ENCODE measurements at regions not wholly inside any gene's neighbourhood (a gene's known extent, or its start where the extent isn't known, plus 50 kb on each side); places are given as distances from the start of the nearest gene placed in this dataset.

DNA sequence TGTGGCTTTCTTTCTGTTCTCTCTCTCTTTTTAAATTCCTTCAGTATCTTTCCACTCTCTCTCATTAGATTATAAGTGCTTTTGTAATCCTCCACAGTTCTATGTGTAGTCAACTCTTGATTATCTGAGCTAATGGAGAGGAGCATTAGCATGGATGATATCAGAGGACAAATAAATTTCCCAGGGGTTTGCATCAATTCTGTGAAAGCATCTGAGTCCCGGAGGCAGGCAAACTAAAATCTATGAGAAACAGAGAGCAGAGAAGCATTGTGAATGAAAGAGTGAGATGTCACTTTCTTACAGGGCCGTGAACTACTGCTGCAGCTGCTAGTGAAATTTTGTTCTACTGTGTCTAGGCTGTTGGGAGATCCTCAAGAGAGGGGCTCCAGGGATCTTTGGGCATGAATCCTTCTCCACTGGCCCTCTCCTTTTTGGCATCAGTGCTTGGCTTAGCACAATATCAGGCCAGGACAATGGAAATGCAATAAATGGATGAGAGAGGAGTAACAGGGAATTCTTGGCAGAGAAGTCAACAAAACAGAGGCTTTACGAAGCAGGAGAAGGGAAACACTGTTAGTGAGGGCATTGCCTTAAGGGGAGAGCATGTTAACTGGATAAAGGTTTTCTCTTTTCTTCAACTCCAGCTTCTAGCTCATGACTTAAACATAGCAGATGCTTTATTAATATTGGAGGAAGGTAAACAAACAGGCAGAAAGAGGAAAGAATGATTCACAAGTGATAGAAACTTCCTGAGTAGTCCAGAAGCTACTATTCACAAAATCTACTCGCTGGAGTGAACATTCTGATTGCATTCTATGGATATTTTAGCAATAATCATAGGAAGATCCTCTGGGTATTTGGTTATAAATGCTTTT, 847.0 kb upstream of the MAP3K7 start:
- DNase-seq, result no peak

GRCh38 chr6:91428953-91429560, 842.2 kb upstream of the MAP3K7 start:
- DNase-seq, result no peak

- no peak for DNase-seq
Measured at GRCh38 chr6:91428296-91428695, 841.4 kb upstream of the MAP3K7 start.

DNA sequence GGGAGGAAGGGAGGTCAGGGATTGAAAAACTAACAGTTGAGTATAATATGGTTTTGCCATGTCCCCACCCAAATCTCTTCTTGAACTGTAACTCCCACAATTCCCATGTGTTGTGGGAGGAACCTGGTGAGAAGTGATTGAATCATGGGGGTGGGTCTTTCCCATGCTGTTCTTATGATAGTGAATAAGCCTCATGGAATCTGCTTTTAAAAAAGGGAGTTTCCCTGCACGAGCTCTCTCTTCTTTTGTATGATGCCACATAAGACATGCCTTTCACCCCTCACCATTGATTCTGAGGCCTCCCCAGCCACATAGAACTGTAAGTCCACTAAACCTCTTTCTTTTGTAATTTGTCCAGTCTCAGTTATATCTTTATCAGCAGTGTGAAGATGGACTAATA, 833.4 kb upstream of the MAP3K7 start:
- DNase-seq, result no peak

- no peak for DNase-seq
Measured at GRCh38 chr6:91415031-91415605, 828.2 kb upstream of the MAP3K7 start.

- no peak for DNase-seq
Measured at GRCh38 chr6:91412532-91412931, 825.7 kb upstream of the MAP3K7 start.

- DNase-seq, result no peak
Measured at GRCh38 chr6:91407706-91408105, 820.8 kb upstream of the MAP3K7 start.

DNA sequence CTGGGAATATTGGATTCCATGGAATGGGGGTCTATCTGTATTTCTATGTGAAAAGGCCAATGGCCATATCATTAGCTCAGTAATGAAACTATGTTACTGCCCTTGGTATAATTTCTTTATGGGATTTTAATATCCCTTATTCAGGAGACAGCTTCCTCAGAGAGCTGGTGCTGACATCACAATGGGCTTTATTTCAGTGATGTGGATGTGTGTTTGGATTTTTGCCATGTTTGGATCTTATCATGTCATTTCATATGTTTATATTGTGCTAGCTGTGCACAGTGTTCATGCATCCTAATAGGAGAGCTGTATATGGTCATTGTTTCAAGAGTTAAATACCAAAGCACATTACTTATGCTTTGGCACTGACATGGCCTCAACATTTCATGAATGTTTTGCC, 806.1 kb upstream of the MAP3K7 start:
- DNase-seq, result no peak

DNA sequence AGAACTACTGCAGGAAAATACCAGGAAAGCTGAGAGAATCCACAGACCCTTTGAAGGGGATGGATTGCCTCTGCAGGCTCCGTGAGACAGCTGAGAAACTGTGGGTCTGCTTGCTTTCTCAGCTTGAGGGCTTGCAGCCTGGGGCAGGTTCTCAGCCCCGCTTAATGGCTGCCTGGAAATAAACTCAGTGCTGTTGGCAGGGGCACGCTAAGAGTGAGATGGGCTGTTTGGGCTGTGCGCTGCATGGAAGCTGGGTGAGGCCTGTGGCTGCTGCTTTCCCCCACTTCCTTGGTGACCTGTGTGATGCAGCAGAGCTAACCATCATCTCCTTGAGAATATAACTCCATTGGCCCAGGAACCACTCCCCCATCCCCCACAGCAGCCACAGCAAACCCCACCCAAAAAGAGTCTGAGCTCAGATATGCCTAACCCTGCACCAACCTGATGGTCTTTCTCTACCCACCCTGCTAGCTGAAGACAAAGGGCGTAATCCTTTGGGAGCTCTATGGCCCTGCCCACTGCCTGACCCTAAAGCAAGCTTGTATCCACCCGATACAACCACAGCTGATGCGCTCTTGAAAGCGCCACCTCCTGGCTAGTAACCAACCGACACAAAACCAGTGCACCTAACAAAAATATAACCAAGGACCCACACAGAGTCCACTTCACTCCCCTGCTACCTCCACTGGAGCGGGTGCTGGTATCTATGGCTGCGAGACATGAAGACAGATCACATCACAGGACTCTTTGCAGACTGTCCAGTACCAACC, 800.6 kb upstream of the MAP3K7 start:
- no peak for DNase-seq

GRCh38 chr6:91386204-91386603, 799.3 kb upstream of the MAP3K7 start:
- no peak for DNase-seq

GRCh38 chr6:91383207-91383606, 796.3 kb upstream of the MAP3K7 start:
- DNase-seq, result no peak

GRCh38 chr6:91376686-91377085, 789.8 kb upstream of the MAP3K7 start:
- peak; percentile 93 for DNase-seq

DNA sequence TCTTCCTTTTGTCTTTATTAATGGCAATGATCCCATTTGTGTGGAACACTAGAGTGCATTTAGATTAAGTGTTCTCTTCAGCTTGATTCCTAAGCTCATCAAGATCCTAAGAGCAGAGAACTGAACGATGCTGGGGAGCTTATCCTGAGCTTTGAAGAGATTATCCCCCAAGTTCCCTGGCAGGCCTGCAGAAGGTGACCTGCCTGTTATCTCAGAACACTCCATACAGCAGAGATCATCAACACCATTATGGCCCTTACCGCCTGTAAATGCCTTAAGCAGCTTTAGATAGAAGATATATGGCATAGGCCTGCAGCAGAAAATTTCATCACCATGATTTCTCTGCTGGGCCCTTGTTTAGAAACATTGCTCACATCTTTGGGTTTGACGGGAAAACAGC, 779.9 kb upstream of the MAP3K7 start:
- DNase-seq, result no peak

GRCh38 chr6:91358986-91359385, 772.1 kb upstream of the MAP3K7 start:
- no peak for DNase-seq

DNA sequence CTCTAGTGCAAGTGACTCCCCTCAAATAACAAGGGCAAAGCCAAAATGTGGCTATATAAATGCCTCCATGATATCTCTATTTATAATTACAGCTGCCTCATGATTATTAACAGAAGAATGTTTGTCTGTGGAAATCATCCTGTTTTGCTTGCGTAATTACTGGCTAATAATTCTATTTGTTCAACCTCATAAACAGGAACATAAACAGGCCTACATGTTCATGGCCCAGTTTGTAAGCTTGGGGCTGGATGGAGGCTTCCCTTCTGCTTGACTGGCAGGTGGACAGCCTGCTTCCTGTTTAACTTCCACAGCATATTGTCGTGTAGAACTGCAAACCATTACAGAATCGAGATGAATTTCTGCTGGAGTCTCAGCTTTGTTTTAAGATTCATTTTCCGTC, 766.0 kb upstream of the MAP3K7 start:
- no peak for DNase-seq

DNA sequence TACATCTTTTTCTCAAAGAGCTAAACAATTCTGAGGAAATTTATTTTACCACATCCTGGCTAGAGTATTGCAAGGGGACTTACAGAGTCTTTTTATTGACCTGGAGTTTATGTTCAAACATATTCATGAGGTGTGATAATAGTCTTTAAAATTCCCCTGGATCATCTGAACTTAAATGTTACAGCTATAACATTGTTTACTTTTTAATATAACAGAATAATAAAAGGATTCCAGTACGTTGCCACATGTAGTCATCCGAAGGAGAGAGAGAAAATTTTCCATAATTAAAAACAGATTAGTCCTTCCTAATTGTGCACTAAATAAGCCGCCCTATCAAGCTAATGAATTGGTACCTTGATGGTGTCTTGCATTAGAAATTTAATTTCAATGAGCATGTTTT, 765.4 kb upstream of the MAP3K7 start:
- no peak for DNase-seq

- no peak for DNase-seq
Measured at GRCh38 chr6:91350146-91350908, 763.5 kb upstream of the MAP3K7 start.

DNA sequence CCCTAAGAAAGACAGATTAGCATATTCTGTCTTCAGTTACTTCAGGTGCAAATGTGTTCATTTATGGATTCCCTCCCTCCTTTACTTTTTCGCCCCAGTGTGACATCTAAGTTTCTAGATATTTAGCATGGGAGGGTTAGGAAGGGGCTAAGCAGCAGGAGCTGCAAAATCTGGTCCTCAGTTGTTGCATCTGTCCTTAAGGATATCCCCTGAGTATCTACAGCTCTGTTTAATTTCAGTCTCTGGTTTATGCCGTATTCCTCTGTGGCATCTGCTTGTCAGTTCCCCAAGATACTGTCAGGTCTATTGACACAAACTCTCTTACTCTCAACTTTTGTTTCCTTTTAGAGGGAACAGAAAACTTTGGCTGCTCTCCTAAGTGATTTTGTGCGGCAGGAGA, 754.6 kb upstream of the MAP3K7 start:
- DNase-seq, result no peak

DNA sequence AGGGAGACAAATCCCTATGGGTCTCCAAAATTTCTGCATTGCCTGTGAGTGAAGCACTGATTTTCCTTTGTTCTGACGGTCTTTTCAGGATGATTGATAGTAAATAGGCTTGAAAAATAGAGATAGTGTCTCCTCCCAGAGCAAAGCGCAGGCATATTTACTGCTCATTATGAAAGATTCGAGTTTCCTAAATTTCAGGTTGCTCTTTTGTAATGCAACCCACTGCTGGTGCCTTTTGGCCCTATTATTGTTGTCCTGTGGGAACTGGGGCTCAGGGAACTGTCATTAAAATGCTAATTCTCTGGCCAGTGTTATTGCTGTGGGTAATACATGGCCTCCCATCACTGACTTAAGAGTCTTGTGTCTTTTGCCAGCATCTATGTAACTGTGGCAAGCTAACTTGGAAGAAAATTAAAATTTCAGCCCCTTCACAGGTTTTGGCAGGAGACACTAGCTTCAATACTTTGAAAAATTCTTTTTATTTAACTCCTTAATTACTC, 754.1 kb upstream of the MAP3K7 start:
- DNase-seq, result no peak

- no peak for DNase-seq
Measured at GRCh38 chr6:91337967-91338366, 751.1 kb upstream of the MAP3K7 start.

GRCh38 chr6:91330896-91331295, 744.0 kb upstream of the MAP3K7 start:
- no peak for DNase-seq

DNA sequence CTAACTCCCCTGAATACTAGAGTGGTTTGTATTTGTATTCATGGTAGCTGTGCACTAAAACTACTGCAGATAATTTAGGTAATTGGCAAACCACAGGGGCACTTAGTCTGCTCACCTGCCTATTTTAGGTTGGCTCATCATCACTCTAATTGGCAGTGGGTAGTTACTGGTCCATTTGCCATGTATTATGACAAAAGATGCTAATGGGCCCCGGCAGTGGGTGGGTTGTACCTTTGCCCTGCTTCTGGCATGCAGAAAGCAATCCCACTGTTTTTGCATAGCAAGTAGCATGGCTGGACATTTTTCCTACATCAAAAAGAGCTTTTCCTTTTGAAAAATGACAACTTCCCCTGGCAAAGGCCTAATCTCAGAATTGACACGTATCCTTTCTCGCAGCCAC, 741.4 kb upstream of the MAP3K7 start:
- DNase-seq, result peak; percentile 55

DNA sequence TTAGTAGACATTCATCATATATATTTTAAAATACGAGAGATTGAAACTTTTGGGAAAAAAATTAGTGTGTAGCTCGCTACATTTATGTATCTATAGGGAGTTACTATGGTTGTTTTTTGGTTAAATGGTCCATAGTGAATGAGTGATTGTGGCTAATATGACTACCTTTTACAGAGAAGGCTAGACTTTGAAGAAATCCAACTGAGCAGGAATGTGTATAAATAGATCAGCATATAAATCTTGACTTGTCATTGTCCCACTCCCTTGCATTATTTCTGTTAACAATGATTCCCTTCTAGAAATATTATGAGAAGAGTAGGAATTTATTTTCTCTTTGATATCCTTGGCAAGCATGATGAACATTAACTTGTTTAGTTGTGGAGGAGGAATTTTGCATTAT, 737.8 kb upstream of the MAP3K7 start:
- DNase-seq, result no peak
